Sigmoid colon (tissue), 4 donors: ENCODE measurements at regions not wholly inside any gene's neighbourhood (a gene's known extent, or its start where the extent isn't known, plus 50 kb on each side); places are given as distances from the start of the nearest gene placed in this dataset.

Experiments used
- EP300 ChIP-seq, 4 donors: sonication (generic); formaldehyde crosslinking; IDR thresholded peaks; one replicate each; pipeline ENCODE4 v1.6.1; 2017; ENCODE audit warnings: antibody characterized with exemption in 4 of 4
- POLR2A ChIP-seq, 2 donors: fragments of 450-650 bp; IDR thresholded peaks; one replicate each; pipeline ENCODE4 v1.6.1; 2016; ENCODE audit warnings: antibody characterized with exemption in 2 of 2, mild to moderate bottlenecking in 2 of 2, moderate library complexity in 2 of 2
- POLR2AphosphoS5 ChIP-seq, 4 donors: sonication (generic); formaldehyde crosslinking; IDR thresholded peaks; one replicate each; pipeline ENCODE4 v1.6.1; 2017; ENCODE audit warnings: antibody characterized with exemption in 4 of 4
- TF ChIP-seq, protein P1 (sequence below), 4 experiments: fragments of 450-650 bp in 3 of 4; fragments of 200-600 bp in 1 of 4; IDR thresholded peaks; one replicate each; pipeline ENCODE4 v1.5.1; 2016 to 2019; ENCODE audit warnings: antibody characterized with exemption in 4 of 4, mild to moderate bottlenecking in 3 of 4, moderate library complexity in 2 of 4

- TF ChIP-seq, protein P1, sequence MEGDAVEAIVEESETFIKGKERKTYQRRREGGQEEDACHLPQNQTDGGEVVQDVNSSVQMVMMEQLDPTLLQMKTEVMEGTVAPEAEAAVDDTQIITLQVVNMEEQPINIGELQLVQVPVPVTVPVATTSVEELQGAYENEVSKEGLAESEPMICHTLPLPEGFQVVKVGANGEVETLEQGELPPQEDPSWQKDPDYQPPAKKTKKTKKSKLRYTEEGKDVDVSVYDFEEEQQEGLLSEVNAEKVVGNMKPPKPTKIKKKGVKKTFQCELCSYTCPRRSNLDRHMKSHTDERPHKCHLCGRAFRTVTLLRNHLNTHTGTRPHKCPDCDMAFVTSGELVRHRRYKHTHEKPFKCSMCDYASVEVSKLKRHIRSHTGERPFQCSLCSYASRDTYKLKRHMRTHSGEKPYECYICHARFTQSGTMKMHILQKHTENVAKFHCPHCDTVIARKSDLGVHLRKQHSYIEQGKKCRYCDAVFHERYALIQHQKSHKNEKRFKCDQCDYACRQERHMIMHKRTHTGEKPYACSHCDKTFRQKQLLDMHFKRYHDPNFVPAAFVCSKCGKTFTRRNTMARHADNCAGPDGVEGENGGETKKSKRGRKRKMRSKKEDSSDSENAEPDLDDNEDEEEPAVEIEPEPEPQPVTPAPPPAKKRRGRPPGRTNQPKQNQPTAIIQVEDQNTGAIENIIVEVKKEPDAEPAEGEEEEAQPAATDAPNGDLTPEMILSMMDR (IDR thresholded peaks at IDR 0.05) = no peak
- no peak for TF ChIP-seq POLR2AphosphoS5 (IDR thresholded peaks at IDR 0.05)
- TF ChIP-seq POLR2A (IDR thresholded peaks at IDR 0.05) = no peak
- TF ChIP-seq EP300 (IDR thresholded peaks at IDR 0.05) = no peak
Measured at GRCh38 chr9:73093740-73094379, 57.8 kb upstream of the ANXA1 start.
